ENCODE measurements at regions not wholly inside any gene's neighbourhood (a gene's known extent, or its start where the extent isn't known, plus 50 kb on each side); places are given as distances from the start of the nearest gene placed in this dataset.
"Not testable (repeated sequence)": the region's sequence is repeated elsewhere in the genome, so short reads cannot be mapped to it uniquely, and the experiment has no call there.

DNA sequence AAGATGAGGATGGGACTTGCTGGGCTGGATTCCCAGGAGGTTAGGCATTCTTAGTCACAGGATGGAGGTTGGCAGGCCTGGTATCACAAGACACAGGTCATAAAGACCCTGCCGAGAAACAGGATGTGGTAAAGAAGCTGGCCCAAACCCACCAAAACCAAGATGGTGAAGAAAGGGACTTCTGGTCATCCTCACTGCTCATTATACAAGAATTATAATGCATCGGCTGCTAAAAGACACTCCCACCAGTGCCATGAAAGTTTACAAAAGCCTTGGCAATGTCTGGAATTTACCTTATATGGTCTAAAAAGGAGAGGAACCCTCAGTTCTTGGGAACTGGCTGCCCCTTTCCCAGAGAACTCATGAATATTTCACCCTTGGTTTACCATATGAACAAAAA, 345.5 kb upstream of the POM121L12 start:
- no peak for DNase-seq

DNA sequence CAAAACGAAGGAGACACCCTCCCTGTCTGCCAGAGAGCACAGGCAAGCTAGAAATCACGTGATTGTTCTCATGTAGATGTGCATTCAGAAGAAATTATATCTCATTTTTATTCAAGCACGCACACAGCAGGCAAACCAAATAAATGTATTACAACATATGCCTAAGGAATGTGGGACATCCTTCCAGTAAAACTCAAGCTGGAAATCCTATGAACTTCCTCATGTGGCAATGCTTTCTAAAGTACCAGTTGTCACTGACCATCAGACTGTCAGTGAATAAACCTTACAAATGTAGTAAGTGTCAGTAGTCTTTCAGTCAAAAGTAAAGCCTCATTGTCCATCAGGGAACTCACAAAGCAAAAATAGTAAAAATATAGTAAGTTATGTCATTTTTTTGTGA, 350.1 kb upstream of the POM121L12 start:
- DNase-seq: no peak

DNA sequence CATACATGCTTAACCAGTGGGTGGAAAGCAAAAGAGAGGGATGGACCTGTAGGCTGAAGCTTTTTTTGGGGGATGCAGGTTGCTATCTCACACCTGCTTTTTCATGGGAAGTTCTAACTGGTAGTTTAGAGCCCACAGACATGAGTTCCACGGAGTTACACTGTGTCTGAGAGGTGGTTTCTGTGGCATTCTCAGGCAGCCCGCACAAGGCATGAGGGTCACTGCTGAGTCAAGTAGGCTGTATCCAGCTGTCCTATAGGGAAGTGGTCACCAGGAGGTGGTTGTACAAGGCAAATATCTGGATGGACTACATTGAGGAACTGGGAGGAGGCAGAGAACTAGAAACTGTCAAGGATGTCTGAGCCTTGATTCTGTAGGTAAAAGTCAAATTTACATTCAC, 351.0 kb upstream of the POM121L12 start:
- DNase-seq: no peak

DNA sequence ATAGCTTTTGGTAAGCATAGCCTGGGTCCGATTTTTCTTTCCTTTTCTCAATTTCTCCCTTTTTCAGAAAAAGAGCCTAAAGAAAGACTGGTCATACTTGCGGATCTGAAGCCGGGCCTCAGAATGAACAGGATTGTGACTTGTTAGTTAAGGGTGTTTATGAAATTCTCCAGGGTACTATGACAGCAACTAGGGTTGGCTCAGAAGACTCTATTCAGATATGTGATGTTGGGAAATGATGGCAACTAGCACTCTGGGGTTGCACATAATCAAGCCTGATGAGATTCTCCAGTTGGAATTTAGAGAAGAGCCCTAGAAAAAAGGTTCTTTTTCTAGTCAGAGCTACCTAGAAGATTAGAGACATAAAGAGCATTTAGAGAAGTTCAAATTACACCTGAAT, 352.4 kb upstream of the POM121L12 start:
- DNase-seq: no peak

DNA sequence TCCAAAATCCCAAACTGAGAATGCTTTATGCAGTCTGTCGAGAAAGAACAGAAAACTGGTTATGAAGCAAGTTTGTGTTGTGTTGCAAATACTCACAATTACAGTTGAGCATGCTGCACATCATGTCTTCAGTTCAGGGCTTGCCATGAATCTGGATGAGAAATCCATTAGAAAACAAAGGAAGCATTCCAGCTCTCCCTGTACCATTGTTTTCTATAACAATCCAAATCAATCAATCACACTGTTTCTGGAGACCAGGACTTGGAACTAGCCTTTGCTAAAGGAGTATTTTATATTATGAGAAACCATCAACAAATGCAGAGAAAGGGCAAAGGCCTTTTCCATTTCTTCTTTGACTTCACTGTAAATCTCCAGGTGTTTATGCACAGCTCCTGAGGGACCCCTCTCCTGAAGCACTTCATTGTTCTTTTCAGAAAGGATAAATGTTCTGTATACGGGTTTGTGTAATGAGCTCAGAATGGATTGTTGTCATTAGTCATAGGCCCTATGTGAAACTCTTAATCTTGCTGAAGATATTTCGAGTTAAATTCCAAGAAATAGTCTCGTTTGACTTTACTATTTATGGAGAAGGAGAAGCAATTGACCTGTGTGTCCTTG, 364.7 kb upstream of the POM121L12 start:
- DNase-seq: no peak

DNA sequence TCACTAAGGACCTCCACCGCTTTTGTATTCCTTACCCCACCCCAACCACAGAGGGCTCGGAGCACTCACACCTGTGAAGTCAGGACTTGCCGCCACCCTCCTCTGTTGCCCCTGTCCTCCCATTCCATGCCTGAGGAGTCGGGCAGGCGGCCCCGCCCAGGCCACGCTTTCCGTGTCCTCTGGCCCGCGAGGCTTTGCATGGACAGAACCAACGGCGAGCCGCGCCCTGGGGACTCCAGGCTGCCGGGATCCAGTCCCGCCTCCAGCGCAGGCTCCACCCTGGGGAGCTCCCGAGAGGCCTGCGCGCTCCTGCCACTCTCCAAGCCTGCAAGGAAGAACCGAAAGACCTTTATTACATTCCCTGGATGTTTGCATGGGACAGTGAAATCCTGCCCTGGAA, 366.4 kb upstream of the POM121L12 start:
- no peak for DNase-seq

DNA sequence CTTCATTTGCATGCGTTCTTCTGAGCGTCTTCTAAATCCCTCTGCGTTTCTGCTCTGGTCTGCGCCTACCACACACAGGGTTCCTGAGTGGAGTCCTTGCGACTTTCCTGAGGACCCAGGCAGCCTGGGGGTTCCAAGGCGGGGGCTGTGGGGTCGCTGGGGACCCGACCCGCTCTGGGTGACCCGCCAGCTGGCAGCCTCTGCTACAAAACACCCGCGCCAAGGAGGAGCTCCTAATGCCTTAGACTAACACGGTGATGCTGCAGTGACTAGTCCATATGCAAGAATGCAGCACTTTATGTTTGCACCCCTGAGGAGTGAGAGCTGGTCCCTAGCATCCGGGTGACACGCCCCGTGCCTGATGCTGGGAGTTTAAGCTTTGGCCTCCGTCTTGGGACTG, 367.0 kb upstream of the POM121L12 start:
- DNase-seq: no peak

DNA sequence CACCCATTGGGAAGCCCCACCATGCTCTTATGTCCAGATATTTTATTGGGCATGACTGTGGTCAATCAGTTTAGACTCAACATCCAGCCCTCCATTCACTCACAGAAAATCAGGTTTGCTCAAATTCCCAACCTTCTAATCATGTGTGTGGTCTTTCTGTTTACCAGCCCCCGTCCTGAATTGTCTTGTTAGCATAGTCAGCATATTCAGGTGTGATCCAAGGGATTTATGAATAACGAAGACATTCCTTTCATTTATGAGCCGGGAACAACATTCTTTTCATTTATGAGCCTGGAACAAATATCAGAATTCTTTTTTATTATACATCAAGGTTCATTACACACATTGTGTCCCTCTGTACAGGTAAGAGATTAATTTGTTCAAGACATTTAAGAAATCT, 376.3 kb upstream of the POM121L12 start:
- DNase-seq: no peak

DNA sequence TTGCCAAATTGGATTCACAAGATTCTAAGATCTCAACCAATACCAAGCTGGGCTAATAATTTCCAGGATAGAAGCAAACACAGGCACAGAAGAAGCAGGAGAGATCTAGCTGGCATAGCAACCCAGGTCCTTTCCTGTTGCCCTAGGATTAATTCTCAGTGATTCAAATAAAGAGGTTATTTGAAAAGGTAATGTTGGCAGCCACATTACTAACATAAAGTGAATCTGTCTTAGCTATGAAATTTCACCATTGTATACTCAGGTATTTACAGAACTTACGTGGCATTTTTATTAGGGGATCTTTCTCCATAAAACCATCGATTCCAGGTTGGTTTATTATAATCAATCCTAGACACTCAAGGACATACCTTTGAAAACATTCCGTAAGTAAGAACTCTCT, 379.3 kb upstream of the POM121L12 start:
- DNase-seq: no peak

DNA sequence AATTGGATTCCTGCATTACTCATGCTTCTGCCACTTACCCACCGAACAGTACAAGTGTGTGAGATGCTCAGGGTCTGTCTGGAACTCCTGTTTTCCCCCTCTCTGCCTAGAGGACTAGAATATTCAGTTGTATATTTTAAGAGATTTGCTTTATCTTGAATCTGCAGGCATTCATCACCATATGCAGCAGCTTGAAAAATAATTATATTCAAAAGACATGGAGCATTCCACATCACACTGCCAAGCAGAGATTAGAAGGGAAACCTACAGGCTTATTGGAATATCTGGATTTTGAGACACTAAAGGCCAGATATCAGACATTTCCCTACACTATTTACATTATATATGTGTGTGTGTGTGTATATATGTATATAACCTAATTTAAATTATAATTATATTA, 382.8 kb upstream of the POM121L12 start:
- no peak for DNase-seq

DNA sequence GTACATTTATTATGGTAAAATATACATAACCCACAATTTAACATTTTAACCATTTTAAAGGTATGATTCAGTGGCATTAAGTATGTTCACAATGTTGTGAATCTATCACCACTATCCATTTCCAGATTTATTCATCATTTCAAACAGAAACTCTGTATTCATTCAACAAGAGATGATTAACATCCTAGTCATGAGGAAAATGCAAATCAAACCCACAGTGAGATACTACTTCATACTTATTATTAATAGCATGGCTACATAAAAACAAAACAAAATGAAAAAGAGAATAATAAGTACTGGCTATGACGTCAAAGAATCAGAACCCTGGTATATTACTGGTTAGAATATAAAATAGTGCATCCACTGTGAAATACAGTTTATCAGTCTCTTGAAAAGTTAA, 386.6 kb upstream of the POM121L12 start:
- DNase-seq: no peak

DNA sequence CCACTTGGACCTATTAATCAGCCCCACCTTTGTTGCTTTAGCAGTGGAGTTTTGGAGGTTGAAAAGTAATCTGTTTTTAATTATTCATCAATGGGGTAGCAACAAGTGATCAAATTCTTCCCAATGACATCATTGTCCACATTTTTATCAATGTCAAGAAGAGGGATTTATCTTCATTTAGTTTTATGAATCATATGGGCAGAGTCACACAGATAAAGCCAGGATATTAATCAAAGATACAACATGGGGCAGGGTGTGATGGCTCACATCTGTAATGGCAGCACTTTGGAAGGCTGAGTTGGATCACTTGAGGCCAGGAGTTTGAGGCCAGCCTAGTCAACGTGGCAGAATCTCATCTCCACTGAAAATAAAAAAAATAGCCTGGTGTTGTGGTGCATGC, 388.4 kb upstream of the POM121L12 start:
- no peak for DNase-seq

DNA sequence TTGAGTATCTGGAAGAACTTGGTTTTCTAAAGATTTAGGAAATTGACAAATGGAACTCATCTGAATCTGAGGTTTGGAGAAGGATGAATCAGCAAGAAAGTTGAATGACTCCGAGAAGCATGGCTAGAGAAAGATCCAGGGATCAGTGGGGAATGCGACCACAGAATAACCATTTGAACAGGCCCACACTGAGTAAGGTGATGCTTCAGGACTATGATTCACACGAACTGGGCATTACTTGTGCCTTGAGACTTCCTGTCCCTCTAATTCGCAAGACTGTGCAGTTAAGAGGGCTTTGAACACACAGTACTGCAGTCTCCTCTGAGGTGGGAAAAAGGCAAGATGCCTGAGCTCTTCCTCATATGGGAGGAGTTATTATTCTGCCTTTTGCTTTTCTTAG, 395.5 kb upstream of the POM121L12 start:
- no peak for DNase-seq

DNA sequence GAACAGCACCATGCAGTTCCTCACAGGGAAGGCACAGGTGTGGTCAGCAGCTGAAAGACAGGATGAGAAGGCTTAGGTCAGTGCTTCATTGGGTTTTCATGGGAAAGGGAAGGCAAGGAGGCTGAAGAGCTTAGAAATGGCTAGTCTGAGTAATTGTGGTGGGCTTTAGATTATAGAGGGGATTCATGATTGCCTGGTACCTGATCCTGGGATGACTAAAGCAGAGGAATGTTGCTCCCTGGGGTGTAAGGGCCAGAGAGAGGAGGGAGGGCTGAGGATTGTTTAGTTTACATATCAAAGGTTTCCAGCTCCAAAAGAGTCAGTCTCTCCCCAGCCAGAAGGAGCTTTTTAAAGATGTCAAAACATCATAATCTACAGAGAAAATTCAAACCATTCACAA, 396.3 kb upstream of the POM121L12 start:
- DNase-seq: no peak

DNA sequence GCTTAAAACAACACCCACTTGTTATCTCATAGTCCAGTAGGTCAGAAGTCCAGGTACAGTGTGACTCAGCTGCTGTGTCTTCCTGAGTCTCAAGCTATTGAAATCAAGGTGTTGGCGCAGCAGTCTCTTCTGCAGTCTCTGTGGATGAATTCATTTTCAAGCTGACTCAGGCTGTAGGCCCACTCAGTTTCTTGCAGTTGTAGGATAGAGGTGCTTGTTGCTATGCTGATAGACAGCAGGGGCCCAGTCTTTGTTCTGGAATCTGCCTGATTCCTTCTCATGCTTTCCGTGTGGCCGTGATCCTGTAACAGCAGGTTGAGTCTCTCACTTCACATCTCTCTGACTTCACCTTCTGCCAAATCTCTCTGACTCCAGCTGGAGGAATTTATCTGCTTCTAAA, 400.4 kb upstream of the POM121L12 start:
- DNase-seq: no peak

DNA sequence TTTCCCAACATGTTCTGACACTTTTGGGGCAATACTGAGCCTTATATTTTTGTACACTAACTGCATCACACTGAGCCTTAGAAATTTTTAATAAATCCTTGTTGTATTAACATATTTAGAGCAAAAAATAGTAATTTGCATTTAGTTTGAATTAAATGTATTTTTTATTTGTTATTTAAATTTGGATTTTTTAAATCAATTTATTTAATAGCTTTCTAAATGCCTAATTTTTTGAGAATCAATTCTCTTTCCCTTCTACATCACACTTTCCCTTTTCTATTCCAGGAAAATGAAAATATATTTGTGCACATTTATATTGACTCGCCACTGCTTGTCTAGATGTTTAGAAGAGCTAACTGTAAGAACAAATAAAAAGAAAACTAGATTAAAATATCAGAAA, 414.6 kb upstream of the POM121L12 start:
- DNase-seq: no peak

DNA sequence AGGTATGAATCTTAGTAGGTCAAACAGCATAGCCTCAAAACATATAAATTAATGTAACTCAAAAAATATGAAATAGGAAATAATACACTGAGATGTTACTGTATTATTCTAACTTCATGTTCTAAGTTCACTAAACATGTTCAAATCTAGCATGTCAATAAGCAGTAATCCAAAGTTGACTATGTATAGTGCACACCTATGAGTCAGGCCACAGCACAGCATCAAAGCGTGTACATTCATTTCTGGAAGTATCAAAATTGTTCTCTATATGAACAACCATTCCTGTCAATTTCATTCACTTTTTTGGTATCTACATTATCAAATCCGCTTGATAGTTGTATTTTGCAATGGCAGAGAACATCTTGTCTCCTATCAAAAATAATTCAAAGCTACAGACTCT, 418.9 kb upstream of the POM121L12 start:
- no peak for DNase-seq

DNA sequence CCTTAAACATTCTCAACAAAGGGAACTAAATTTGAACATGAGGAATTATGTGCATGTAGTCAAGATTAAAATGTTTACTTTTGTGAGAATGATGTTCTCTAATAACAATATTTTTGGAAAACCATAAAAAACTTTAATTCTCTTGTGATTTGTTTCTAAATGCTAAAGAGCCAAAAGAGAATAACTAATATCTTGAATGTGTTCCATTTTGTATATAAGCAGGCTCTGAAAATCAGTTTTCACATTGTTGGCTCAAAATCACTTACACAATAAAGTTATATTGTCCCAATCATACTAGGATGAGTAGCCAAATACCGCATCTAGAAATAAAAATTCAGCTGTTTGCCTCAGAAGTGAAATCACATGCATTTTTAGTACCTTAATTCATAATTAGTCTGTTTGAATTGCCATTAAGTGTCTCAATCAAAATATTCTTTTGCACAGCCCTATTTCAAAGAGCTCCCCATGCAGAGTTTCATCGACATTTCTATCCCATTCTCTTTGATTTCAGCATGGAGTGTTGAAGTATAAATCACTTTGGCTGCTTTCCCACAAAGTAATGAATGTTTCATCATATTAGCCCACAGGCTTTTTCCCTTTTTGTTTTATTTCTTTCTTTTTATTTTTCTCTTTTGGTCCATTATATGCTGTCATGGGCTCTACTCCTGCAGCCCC, 420.3 kb upstream of the POM121L12 start:
- no peak for DNase-seq

DNA sequence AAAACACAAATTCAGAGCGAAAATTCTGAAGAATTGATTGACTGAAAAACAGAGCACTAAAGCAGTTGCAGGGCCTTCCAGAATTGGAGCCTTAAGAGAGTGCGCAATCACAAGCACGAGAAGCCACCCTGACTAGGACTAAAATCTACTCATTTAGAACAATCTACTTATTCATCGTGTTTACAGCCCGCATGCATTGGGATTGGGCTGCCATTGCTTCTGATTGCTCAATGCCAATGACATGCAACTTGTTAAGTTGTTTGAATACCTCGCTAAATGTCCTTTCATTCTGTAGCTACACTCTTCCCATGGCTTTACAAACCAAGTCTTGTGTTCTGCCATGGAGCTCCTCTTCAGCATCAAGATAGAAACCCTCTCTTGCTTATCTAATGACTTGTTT, 425.9 kb upstream of the POM121L12 start:
- no peak for DNase-seq

DNA sequence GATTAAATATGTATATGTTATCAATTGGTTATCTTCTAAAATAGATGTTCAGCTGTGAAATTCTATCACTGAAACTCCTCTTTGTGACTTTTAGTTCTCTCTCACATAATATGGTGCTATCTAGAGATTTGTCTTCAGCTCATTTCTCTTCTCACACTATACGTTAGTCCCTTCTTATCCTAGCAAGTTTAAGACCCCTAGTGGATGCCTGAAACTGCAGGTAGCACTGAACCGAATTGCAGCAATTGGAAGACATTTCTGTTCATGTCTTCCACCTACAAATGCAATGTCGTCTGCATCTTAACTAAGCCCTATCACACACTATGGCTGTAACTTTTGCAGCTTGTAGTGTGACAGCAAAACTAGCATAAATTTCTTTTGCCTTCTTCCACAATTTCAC, 442.7 kb upstream of the POM121L12 start:
- DNase-seq: no peak

DNA sequence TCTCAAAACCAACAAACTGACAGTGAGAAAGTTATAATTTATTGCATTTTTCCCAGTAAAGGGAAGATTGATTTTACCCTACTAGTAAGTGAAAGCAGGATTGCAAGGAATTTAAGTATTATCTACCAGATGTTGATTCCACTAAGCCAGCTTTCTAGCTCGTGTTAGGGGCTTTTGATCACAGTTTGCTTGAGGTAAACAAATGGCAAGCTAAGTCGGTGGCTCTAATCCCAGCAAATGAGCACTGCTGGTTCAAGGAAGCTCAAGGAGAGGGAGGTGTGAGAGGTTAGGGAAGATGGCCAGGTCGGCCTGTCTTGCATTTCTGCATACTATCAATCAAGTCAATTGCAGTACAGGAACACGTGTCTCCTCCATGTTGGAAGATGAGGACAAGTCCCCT, 448.7 kb upstream of the POM121L12 start:
- DNase-seq: no peak

DNA sequence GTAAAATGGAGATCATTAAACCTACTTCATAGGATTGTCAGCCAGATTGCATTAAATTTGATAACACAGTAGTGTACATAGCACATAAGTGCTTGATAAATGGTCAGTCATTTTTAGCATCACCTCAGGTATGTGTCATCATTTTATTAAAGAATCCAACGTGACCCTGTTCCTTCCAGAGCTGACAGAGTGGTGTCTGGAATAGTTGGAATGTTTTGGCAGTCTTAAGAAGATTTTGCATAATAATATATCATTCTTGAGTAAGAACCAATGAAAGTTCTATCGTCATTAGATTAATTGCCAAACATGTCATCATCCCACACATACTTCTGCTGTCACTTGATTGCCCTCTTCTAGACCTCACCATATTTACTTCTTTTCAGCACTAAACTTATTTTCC, 451.4 kb upstream of the POM121L12 start:
- no peak for DNase-seq

DNA sequence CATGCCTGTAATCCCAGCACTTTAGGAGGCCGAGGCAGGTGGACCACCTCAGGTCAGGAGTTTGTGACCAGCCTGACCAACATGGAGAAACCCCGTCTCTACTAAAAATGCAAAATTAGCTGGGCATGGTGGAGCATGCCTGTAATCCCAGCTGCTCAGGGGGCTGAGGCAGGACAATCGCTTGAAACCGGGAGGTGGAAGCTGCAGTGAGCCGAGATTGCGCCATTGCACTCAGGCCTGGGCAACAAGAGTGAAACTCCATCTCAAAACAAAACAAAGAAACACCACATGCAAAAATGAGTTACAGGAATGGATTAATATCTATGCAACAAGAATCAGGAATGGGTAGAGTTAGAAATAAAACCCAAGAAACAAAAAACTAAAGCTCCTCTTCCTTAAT, 462.3 kb upstream of the POM121L12 start:
- not testable (repeated sequence) for DNase-seq

DNA sequence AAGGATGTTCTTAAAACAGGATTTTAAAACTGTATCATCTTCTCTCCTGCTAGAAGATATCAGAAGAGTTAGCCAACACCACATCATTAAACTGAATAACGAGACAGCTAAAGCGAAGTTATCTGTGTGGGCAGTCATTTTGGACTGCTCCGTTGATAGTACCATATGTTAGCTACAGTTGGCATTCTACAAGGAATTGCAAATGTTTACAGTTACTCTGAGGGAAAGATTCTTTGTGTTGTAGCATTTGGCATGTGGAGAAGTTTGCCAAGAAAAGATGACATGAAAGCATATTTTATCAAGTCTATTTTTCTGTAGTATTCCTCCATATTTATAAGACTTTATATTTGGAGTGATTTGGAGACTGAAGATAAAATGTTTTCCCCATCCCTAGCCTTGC, 464.4 kb upstream of the POM121L12 start:
- DNase-seq: no peak

DNA sequence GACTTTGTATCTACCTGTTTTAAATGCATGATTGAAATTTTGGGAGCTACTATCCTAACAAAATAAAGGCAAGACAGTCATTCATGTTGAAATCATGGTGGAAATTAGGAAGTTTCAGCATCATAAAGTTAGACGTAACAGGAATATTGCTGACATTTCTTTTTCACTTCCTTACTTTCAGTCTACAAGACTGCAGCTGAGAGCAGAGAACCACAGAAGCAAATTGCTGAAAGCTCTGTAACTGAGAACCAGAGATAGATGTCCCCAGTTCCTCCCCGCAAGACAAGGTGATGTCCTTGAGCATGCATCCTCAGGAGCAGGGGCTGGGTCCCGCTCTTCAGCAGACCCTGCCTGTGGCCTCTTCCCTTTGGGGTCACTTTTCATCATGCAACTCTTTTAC, 466.3 kb upstream of the POM121L12 start:
- no peak for DNase-seq

All from right forelimb (tissue), 1 donor.